DMS53 (cell line): ENCODE measurements at regions not wholly inside any gene's neighbourhood (a gene's known extent, or its start where the extent isn't known, plus 50 kb on each side); places are given as distances from the start of the nearest gene placed in this dataset.

Experiments
- DNase-seq: peaks from one replicate; lab custom pipeline; 2025; lab: John Stamatoyannopoulos, UW

DNA sequence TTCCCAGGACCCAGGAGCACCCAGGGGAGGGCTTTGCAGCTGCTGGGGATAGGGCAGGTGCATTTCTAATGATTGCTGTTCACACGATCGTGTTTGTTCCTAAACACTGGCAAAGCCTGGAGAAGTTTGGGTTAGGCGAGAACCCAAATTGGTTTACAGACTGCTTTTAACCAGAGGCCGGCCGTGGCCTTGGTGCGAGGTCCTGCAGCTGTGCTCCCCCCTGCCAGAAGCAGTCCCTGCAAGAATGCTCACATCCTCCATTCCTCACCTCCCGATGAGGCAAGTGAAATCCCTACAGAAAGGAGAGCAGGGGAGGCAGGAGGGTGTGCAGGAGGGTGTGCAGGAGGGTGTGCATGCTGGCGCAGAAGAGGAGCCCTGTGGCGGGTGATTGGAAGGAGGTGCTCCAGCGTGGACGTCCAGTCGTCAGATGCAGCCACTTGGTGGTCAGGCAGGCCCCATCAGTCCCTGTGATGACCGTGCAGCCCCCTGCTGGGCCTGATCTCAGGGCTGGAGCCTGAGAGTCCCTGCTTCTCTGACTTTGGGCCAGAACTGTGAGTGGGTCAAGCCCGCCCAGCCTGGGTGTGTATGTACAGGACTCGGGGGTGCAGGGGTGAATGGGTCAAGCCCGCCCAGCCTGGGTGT lies 55.7 kb upstream of the FRMD1 start:
- DNase-seq, result peak; percentile 17

- no peak for DNase-seq
Measured at GRCh38 chr6:168133687-168134559, 54.9 kb upstream of the FRMD1 start.

GRCh38 chr6:168133168-168133561 lies 54.2 kb upstream of the FRMD1 start:
- no peak for DNase-seq

DNA sequence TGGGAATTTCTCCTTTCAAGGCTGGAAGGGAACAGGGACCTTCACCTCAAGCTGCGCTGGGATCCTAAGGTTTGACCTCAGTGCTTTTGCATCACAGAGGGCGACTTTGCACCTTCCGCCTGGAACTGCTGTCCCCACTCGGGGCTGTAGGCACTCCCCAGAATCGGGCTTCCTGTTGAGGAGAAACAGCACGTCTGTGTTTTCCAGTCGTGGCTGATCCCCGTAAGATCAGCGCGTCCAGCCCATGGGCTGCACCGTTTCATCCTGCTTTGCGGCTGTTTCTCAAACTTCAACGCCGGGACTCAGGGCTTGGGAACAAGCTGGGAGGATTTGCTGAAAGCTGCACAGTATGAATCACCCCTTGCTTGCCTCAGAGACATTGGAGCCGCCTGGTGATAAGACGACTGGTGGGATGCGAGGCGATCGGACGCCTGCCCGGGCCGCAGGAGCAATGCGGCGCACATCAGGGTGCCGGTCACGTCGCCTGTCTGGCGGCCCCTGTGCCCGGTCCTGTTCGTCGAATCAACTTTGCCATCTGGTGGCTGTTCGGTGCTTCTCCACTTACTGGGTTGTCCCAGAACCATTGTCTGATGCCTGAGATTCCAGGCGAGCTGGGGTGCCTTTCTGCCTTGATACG lies 53.6 kb upstream of the FRMD1 start:
- DNase-seq, result peak; percentile 61

GRCh38 chr6:168131464-168132415 lies 52.7 kb upstream of the FRMD1 start:
- DNase-seq, result peak; percentile 28

DNA sequence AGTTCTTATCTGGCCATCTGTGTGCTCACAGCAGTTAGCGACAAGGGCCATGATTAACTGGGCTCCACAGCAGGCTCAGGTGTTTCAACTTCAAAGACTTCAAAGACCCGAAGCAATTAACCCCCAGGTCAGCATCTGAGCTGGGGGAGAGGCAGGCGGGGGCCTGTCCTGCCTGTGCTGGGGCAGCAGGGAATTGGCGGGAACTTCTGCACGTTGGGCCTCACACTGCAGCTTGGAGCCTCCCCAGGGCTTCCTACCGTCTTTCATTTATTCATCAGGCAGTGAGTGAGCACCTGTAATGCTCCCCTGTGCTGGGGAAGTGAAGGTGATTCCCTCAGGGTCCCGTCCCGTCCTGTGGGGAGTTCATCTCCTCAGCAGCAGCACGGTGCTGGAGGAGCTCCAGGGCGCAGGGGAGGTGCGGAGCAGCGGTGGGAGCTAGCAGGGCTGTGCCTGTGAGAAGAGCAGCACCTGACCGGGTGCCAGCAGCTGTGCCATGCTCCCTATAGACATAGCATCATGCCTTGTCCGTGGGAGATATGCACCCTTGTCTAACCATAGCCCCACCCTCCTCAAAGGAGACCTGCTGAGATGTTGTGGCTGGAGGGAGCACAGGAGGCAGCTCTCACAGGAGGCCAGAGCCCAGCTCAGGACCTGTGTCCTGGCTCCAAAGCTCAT lies 51.8 kb upstream of the FRMD1 start:
- DNase-seq, result no peak

DNA sequence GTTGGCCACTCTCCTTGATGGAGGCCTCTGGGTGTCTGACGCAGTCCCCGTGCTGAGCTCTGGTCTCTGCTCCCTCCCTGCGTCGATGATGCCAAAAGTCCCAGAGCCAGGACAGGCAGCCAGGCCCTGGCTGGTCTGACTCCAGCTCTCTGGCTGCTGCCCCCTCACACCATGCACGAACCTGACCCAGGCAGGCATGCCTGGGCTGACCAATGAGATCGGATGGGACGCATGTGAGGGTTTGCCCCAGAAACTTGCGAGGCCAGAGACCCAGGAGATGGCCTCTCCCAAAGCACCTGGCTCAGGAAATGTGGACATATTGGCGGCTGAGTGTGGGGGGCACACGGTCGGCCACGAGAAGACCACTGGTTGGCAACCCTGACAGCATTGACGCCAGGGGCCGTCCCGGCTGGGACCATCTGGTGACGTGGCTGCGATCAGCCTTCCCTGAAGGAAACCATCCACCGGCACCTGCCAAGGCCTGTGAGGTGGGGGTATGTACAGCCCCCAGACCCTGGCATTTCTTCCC lies 51.2 kb upstream of the FRMD1 start:
- no peak for DNase-seq

DNA sequence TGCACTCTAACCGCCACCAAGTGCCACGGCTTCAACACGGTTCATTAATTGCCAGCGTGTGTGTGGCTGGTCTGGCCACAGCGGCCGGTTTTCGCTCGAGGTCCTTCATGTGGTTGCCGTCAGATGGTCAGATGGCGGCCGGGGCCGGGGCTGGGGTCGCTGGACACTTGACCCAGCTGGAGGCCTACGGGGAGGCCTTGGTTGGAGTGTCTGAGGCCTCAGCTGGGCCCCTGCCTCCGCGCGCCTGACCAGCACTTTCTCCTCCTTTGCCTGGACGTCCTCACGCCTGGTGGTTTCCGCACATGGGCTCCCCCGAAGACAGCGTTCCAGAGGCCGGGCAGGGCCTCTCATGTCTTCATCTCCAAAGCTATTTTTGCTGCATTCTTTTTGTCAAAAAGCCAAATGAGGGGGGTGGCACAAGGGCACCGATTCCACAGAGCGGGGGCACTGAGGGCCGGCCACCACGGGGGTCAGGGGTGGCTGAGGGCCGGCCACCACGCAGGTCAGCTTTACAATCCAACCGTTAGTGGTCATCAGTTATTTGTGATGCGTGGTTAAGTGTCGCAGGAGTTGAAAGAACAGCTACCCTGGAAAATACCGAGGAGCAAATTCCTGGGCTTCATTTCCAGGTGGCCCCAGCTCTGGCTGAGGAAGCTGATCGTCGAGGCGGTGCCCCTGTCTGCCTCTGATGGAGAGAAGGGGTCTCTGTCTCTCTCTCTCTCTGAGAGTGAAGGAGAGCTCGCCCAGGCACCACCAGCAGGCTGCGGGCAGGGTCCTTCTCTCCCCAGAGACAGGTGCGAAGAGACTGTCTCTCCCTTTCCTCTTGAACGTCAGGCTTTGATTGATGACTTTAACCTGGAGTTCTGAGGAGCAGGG lies 50.5 kb upstream of the FRMD1 start:
- DNase-seq, result no peak

- DNase-seq, result no peak
Measured at GRCh38 chr6:168128631-168129291, 49.7 kb upstream of the FRMD1 start.
